ENCODE measurements at regions not wholly inside any gene's neighbourhood (a gene's known extent, or its start where the extent isn't known, plus 50 kb on each side); places are given as distances from the start of the nearest gene placed in this dataset.

- DNase-seq (ENCODE audit: low read depth in 4 of 4, low spot score in 3 of 4): no peak
These were observed 115.0 kb upstream of the ELAVL2 start for GRCh38 chr9:23941051-23941450.

GRCh38 chr9:23938908-23939307, 112.9 kb upstream of the ELAVL2 start:
- no peak for DNase-seq (ENCODE audit: low read depth in 4 of 4, low spot score in 3 of 4)

- no peak for DNase-seq (ENCODE audit: low read depth in 4 of 4, low spot score in 3 of 4)
These were observed 108.4 kb upstream of the ELAVL2 start for GRCh38 chr9:23934291-23934906.

- DNase-seq (ENCODE audit: low read depth in 4 of 4, low spot score in 3 of 4): no peak
These were observed 107.3 kb upstream of the ELAVL2 start for GRCh38 chr9:23933348-23933747.

GRCh38 chr9:23926368-23926767, 100.3 kb upstream of the ELAVL2 start:
- no peak for DNase-seq (ENCODE audit: low read depth in 4 of 4, low spot score in 3 of 4)

GRCh38 chr9:23914431-23915003, 88.5 kb upstream of the ELAVL2 start:
- DNase-seq (ENCODE audit: low read depth in 4 of 4, low spot score in 3 of 4): no peak

GRCh38 chr9:23907343-23907742, 81.3 kb upstream of the ELAVL2 start:
- DNase-seq (ENCODE audit: low read depth in 4 of 4, low spot score in 3 of 4): no peak

- DNase-seq (ENCODE audit: low read depth in 4 of 4, low spot score in 3 of 4): no peak
These were observed 61.7 kb upstream of the ELAVL2 start for GRCh38 chr9:23887781-23888180.

All from left renal pelvis (tissue), 4 donors.